GM12878 (cell line): ENCODE measurements at regions not wholly inside any gene's neighbourhood (a gene's known extent, or its start where the extent isn't known, plus 50 kb on each side); places are given as distances from the start of the nearest gene placed in this dataset.

Experiments
- CBX5 ChIP-seq: sonication (generic); IDR thresholded peaks from 2 replicates; pipeline ENCODE4 v1.6.1; 2016; ENCODE audit warnings: low read depth, moderate library complexity, mild to moderate bottlenecking, inconsistent platforms
- GABPA ChIP-seq: IDR thresholded peaks from 2 replicates; pipeline ENCODE4 v1.6.1; 2014; ENCODE audit warnings: antibody characterized with exemption, low read depth, mild to moderate bottlenecking, inconsistent platforms
- POLR2A ChIP-seq: IDR thresholded peaks from 2 replicates; pipeline ENCODE4 v1.6.1; 2011; ENCODE audit warnings: low read depth, mild to moderate bottlenecking, low read length
- POLR2AphosphoS5 ChIP-seq: IDR thresholded peaks from 2 replicates; pipeline ENCODE4 v1.6.1; 2011; ENCODE audit warnings: mild to moderate bottlenecking, low read length, inconsistent platforms
- POU2F2 ChIP-seq: IDR thresholded peaks from 3 replicates; pipeline ENCODE4 v1.6.1; 2011; ENCODE audit warnings: low read depth, mild to moderate bottlenecking, low read length, borderline replicate concordance
- RELA ChIP-seq: fragments of 450-650 bp; IDR thresholded peaks from 2 replicates; pipeline ENCODE4 v1.8.0; 2014; ENCODE audit warnings: borderline replicate concordance; ENCODE audit not compliant: partially characterized antibody
- TCF12 ChIP-seq: IDR thresholded peaks from 2 replicates; pipeline ENCODE4 v1.6.1; 2011; ENCODE audit warnings: low read depth, mild to moderate bottlenecking, low read length
- TF ChIP-seq, protein P1 (sequence below), 3 experiments: IDR thresholded peaks in 2 of 3; conservative IDR thresholded peaks in 1 of 3; 2 replicates each; pipeline ENCODE4 v1.5.1; 2011; ENCODE audit warnings: low read depth in 3 of 3, low read length in 3 of 3, mild to moderate bottlenecking in 3 of 3, control low read depth in 2 of 3, moderate library complexity in 2 of 3, inconsistent platforms in 1 of 3, mixed read lengths in 1 of 3; ENCODE audit not compliant: control insufficient read depth in 2 of 3, insufficient read depth in 1 of 3; ENCODE audit errors: extremely low read depth in 1 of 3
- TF ChIP-seq, protein P2 (sequence below): IDR thresholded peaks from 2 replicates; pipeline ENCODE4 v1.6.1; 2012; ENCODE audit warnings: low read depth, low read length, improper control_type of control experiment

DNA sequence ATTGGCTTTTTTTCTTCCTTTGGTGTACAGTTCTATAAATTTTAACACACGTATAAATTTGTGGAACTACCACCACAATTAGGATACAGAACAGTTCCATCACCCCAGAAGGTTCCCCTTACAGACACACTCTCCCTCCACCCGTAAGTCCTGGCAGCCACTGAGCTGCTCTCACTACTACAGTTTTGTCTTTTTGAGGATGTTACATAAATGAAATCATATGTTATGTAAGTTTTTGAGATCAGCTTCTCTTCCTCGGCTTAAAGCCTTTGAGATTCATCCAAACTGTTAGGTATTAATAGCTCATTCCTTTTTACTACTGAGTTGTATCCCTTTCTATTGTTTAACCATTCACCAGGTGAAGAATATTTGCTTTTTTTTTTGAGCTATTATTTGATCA lies 74.3 kb upstream of the SLC24A4 start:
- TF ChIP-seq CBX5 (no peak), POU2F2 (no peak), POLR2AphosphoS5 (no peak), TCF12 (no peak), GABPA (no peak), RELA (no peak), POLR2A (no peak)
- TF ChIP-seq, protein P1, sequence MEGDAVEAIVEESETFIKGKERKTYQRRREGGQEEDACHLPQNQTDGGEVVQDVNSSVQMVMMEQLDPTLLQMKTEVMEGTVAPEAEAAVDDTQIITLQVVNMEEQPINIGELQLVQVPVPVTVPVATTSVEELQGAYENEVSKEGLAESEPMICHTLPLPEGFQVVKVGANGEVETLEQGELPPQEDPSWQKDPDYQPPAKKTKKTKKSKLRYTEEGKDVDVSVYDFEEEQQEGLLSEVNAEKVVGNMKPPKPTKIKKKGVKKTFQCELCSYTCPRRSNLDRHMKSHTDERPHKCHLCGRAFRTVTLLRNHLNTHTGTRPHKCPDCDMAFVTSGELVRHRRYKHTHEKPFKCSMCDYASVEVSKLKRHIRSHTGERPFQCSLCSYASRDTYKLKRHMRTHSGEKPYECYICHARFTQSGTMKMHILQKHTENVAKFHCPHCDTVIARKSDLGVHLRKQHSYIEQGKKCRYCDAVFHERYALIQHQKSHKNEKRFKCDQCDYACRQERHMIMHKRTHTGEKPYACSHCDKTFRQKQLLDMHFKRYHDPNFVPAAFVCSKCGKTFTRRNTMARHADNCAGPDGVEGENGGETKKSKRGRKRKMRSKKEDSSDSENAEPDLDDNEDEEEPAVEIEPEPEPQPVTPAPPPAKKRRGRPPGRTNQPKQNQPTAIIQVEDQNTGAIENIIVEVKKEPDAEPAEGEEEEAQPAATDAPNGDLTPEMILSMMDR (IDR thresholded peaks at IDR 0.05 in 2 of 3, conservative IDR thresholded peaks at IDR 0.05 in 1 of 3; ENCODE audit: control insufficient read depth in 2 of 3, extremely low read depth in 1 of 3, insufficient read depth in 1 of 3, low read depth in 3 of 3, low read length in 3 of 3): no peak
- TF ChIP-seq, protein P2, sequence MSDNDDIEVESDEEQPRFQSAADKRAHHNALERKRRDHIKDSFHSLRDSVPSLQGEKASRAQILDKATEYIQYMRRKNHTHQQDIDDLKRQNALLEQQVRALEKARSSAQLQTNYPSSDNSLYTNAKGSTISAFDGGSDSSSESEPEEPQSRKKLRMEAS: no peak
